HCT116 (cell line): ENCODE measurements at regions not wholly inside any gene's neighbourhood (a gene's known extent, or its start where the extent isn't known, plus 50 kb on each side); places are given as distances from the start of the nearest gene placed in this dataset.

Source experiments
- ATAC-seq: fragments of 200-7000 bp; cut with Tn5 transposase; 2 replicates; pipeline ENCODE4 v1.9.1; 2020; ENCODE audit warnings: mild to moderate bottlenecking, moderate library complexity
- BruUV-seq: library from RNA; stranded (reverse); fragments of 400-500 nt; replicated peaks from 2 replicates; lab custom pipeline; 2021; lab: Mats Ljungman, UMichigan
- CTCF ChIA-PET: fragments of 300-600 bp; sonication (Branson Sonifier 250); formaldehyde crosslinking; loops from one replicate; lab custom pipeline; 2021; ENCODE audit warnings: antibody characterized with exemption; lab: Charles Lee
- POLR2A ChIA-PET: fragments of 300-600, 350-600 bp; sonication (Branson Sonifier 250); formaldehyde crosslinking; loops from one replicate; lab custom pipeline; 2021; ENCODE audit warnings: antibody characterized with exemption; lab: Charles Lee
- RAD21 ChIA-PET, 2 experiments: fragments of 300-600 bp; sonication (Branson Sonifier 250); formaldehyde crosslinking; loops; one replicate each; lab custom pipeline; 2023; ENCODE audit warnings: low total read pairs in 2 of 2; ENCODE audit not compliant: uncharacterized antibody in 2 of 2, unreplicated experiment in 2 of 2, low non-redundant PET in 1 of 2; lab: Charles Lee
- DNase-seq: peaks from one replicate; pipeline ENCODE4 v3.0.0-alpha.2; 2010; ENCODE audit warnings: low read depth, low spot score
- H2AFZ ChIP-seq: fragments of 200-600 bp; shearing (Covaris generic), sonication (generic); 2 replicates; pipeline ENCODE4 v1.6.1; 2017; ENCODE audit warnings: low read depth, mixed run types, mixed read lengths, antibody characterized with exemption, low read length; ENCODE audit not compliant: poor library complexity, severe bottlenecking
- H3K27ac ChIP-seq: 2 replicates; pipeline ENCODE4 v1.5.1; 2012; ENCODE audit warnings: low read depth, low read length
- H3K27me3 ChIP-seq: fragments of 200-600 bp; sonication (generic); 2 replicates; pipeline ENCODE4 v1.6.1; 2016; ENCODE audit warnings: mixed run types, low read length, mixed read lengths; ENCODE audit not compliant: insufficient read depth
- H3K36me3 ChIP-seq, 2 experiments: fragments of 200-500 bp in 1 of 2; fragments of 200-600 bp in 1 of 2; sonication (Bioruptor generic) in 1 of 2; sonication (generic) in 1 of 2; 2 replicates each; pipeline versions ENCODE4 v1.5.1 to v1.6.1; 2014 to 2016; ENCODE audit warnings: low read length in 2 of 2, inconsistent platforms in 1 of 2, mixed read lengths in 1 of 2, mixed run types in 1 of 2; ENCODE audit not compliant: insufficient read depth in 2 of 2, control insufficient read depth in 1 of 2
- H3K4me1 ChIP-seq, 2 experiments: fragments of 200-600 bp in 1 of 2; sonication (generic) in 1 of 2; 2 replicates each; pipeline versions ENCODE4 v1.5.1 to v1.6.1; 2012 to 2017; ENCODE audit warnings: low read length in 2 of 2, inconsistent platforms in 1 of 2, mild to moderate bottlenecking in 1 of 2, mixed read lengths in 1 of 2, mixed run types in 1 of 2, moderate library complexity in 1 of 2; ENCODE audit not compliant: insufficient read depth in 2 of 2, control insufficient read depth in 1 of 2
- H3K4me2 ChIP-seq: fragments of 200-600 bp; sonication (generic); 2 replicates; pipeline ENCODE4 v1.6.1; 2017; ENCODE audit warnings: mixed run types, low read length, mixed read lengths
- H3K4me3 ChIP-seq, 2 experiments: fragments of 200-600 bp in 1 of 2; sonication (generic) in 1 of 2; replicated peaks in 1 of 2; 2 replicates each; pipeline ENCODE4 v1.5.1; 2011 to 2016; ENCODE audit warnings: low read length in 2 of 2, control low read depth in 1 of 2, low read depth in 1 of 2, mild to moderate bottlenecking in 1 of 2, mixed read lengths in 1 of 2, mixed run types in 1 of 2
- H3K79me2 ChIP-seq: fragments of 200-600 bp; sonication (generic); 2 replicates; pipeline ENCODE4 v1.6.1; 2017; ENCODE audit warnings: mild to moderate bottlenecking, mixed run types, low read length, moderate library complexity, mixed read lengths; ENCODE audit not compliant: insufficient read depth
- H3K9ac ChIP-seq: fragments of 200-600 bp; sonication (generic); 2 replicates; pipeline ENCODE4 v1.6.1; 2016; ENCODE audit warnings: low read length, mixed read lengths
- H3K9me2 ChIP-seq: fragments of 200-600 bp; sonication (generic), shearing (Covaris generic); 2 replicates; pipeline ENCODE4 v1.6.1; 2017; ENCODE audit warnings: mixed run types, mild to moderate bottlenecking, moderate library complexity; ENCODE audit not compliant: insufficient read depth
- H3K9me3 ChIP-seq, 2 experiments: fragments of 200-500 bp in 1 of 2; fragments of 200-600 bp in 1 of 2; sonication (Bioruptor generic) in 1 of 2; sonication (generic) in 1 of 2; 2 replicates each; pipeline ENCODE4 v1.6.1; 2014 to 2017; ENCODE audit warnings: low read length in 2 of 2, mixed read lengths in 2 of 2, inconsistent platforms in 1 of 2, low read depth in 1 of 2, mild to moderate bottlenecking in 1 of 2, mixed run types in 1 of 2, moderate library complexity in 1 of 2; ENCODE audit not compliant: control insufficient read depth in 1 of 2, insufficient read depth in 1 of 2
- H4K20me1 ChIP-seq: fragments of 200-600 bp; sonication (generic), shearing (Covaris generic); 2 replicates; pipeline ENCODE4 v1.6.1; 2017; ENCODE audit warnings: mixed run types, mild to moderate bottlenecking, moderate library complexity; ENCODE audit not compliant: insufficient read depth
- ELF1 ChIP-seq: IDR thresholded peaks from 2 replicates; pipeline ENCODE4 v1.6.1; 2012; ENCODE audit warnings: low read depth, borderline replicate concordance
- EZH2 ChIP-seq: fragments of 200-600 bp; sonication (generic); IDR thresholded peaks from 2 replicates; pipeline ENCODE4 v1.6.1; 2017; ENCODE audit warnings: antibody characterized with exemption, mixed run types
- EZH2phosphoT487 ChIP-seq: fragments of 200-600 bp; IDR thresholded peaks from 2 replicates; pipeline ENCODE4 v1.6.1; 2018; ENCODE audit warnings: antibody characterized with exemption, borderline replicate concordance
- FOSL1 ChIP-seq: IDR thresholded peaks from 2 replicates; pipeline ENCODE4 v1.6.1; 2012; ENCODE audit warnings: low read depth
- POLR2AphosphoS5 ChIP-seq: IDR thresholded peaks from 2 replicates; pipeline ENCODE4 v1.6.1; 2011; ENCODE audit warnings: mild to moderate bottlenecking, low read depth, low read length, moderate library complexity
- SIN3A ChIP-seq: IDR thresholded peaks from 2 replicates; pipeline ENCODE4 v1.6.1; 2012; ENCODE audit warnings: low read depth
- intact Hi-C: fragments of 100-400 bp; cut with micrococcal nuclease; formaldehyde crosslinking; loops from 2 replicates; pipeline ENCODE4 v1.10.0; 2022
- TF ChIP-seq, protein P1 (sequence below): IDR thresholded peaks from 2 replicates; pipeline ENCODE4 v1.6.1; 2012; ENCODE audit warnings: low read depth
- TF ChIP-seq, protein P2 (sequence below): IDR thresholded peaks from 2 replicates; pipeline ENCODE4 v1.6.1; 2012

DNA sequence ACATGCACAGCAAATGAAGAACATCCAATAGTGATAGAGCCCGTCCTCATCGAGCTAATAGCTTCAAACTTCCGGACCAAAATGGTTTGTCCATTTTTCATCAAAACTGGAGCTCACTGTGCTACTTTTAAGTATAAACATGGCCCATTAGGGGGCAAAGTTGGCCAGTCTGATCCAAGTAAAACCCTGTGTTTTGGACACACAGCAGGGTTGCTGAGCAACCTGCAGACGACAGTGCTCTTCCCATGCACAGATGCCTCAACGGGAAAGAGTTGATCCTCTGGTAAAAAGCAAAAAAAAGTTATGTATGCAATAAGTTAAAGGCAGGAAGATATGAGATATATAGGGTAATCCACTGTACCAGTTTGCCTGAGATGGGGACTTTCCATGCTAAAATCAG, 244.0 kb upstream of the THBS1 start:
- ChIA-PET POLR2A (no interaction called here), RAD21 (no interaction called here), CTCF (no interaction called here)
- ATAC-seq: no peak
- H3K4me3 ChIP-seq: no peak overlapping the region
- no peak overlapping the region for H2AFZ ChIP-seq
- H3K27ac ChIP-seq: no peak overlapping the region
- H3K9ac ChIP-seq: no peak overlapping the region
- H3K27me3 ChIP-seq: no peaks in the 10 kb centered on the region
- H3K9me2 ChIP-seq: no peaks in the 10 kb centered on the region
- no peak overlapping the region for H3K4me2 ChIP-seq
- BruUV-seq: no TSS peak
- H3K36me3 ChIP-seq: no peaks in the 10 kb centered on the region
- TF ChIP-seq EZH2phosphoT487 (no peak), FOSL1 (no peak), SIN3A (no peak), ELF1 (no peak), EZH2 (no peak), POLR2AphosphoS5 (no peak)
- TF ChIP-seq, protein P1, sequence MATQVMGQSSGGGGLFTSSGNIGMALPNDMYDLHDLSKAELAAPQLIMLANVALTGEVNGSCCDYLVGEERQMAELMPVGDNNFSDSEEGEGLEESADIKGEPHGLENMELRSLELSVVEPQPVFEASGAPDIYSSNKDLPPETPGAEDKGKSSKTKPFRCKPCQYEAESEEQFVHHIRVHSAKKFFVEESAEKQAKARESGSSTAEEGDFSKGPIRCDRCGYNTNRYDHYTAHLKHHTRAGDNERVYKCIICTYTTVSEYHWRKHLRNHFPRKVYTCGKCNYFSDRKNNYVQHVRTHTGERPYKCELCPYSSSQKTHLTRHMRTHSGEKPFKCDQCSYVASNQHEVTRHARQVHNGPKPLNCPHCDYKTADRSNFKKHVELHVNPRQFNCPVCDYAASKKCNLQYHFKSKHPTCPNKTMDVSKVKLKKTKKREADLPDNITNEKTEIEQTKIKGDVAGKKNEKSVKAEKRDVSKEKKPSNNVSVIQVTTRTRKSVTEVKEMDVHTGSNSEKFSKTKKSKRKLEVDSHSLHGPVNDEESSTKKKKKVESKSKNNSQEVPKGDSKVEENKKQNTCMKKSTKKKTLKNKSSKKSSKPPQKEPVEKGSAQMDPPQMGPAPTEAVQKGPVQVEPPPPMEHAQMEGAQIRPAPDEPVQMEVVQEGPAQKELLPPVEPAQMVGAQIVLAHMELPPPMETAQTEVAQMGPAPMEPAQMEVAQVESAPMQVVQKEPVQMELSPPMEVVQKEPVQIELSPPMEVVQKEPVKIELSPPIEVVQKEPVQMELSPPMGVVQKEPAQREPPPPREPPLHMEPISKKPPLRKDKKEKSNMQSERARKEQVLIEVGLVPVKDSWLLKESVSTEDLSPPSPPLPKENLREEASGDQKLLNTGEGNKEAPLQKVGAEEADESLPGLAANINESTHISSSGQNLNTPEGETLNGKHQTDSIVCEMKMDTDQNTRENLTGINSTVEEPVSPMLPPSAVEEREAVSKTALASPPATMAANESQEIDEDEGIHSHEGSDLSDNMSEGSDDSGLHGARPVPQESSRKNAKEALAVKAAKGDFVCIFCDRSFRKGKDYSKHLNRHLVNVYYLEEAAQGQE: no peak
- TF ChIP-seq, protein P2, sequence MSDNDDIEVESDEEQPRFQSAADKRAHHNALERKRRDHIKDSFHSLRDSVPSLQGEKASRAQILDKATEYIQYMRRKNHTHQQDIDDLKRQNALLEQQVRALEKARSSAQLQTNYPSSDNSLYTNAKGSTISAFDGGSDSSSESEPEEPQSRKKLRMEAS: no peak
- H3K79me2 ChIP-seq: no peaks in the 10 kb centered on the region
- intact Hi-C loops: no loop called here
- no peaks in the 10 kb centered on the region for H3K9me3 ChIP-seq
- H3K4me1 ChIP-seq: no peaks in the 10 kb centered on the region
- no peaks in the 10 kb centered on the region for H4K20me1 ChIP-seq
- DNase-seq: no peak
